Keratinocyte (primary cell): ENCODE measurements at regions not wholly inside any gene's neighbourhood (a gene's known extent, or its start where the extent isn't known, plus 50 kb on each side); places are given as distances from the start of the nearest gene placed in this dataset.

ENCODE experiments used
- DNase-seq: peaks from one replicate; pipeline ENCODE4 v3.0.0-alpha.2; 2011; ENCODE audit warnings: low read depth, missing footprints, low spot score
- FAIRE-seq: peaks from 2 replicates; lab custom pipeline; 2011; peaks lifted over from hg19 to GRCh38; lab: Jason Lieb, UNC
- H2AFZ ChIP-seq: 2 replicates; pipeline ENCODE4 v1.6.0; 2012; ENCODE audit warnings: low read length, control low read depth, inconsistent platforms; ENCODE audit not compliant: control insufficient read depth
- H3K27ac ChIP-seq: 2 replicates; pipeline ENCODE4 v1.5.1; 2011; ENCODE audit warnings: low read length; ENCODE audit not compliant: control insufficient read depth, insufficient read depth
- H3K27me3 ChIP-seq: 3 replicates; pipeline ENCODE4 v1.6.0; 2011; ENCODE audit warnings: low read length; ENCODE audit not compliant: control insufficient read depth, insufficient read depth; ENCODE audit errors: extremely low read depth
- H3K36me3 ChIP-seq, 2 experiments: 2 replicates in 1 of 2; 3 replicates in 1 of 2; pipeline ENCODE4 v1.5.1; 2011; ENCODE audit warnings: low read length in 2 of 2, mild to moderate bottlenecking in 1 of 2; ENCODE audit not compliant: control insufficient read depth in 2 of 2, insufficient read depth in 2 of 2; ENCODE audit errors: extremely low read depth in 1 of 2
- H3K4me1 ChIP-seq: 3 replicates; pipeline ENCODE4 v1.5.1; 2011; ENCODE audit warnings: low read length; ENCODE audit not compliant: control insufficient read depth, insufficient read depth; ENCODE audit errors: extremely low read depth
- H3K4me2 ChIP-seq: 3 replicates; pipeline ENCODE4 v1.6.0; 2011; ENCODE audit warnings: low read depth, low read length; ENCODE audit not compliant: control insufficient read depth, insufficient read depth; ENCODE audit errors: extremely low read depth
- H3K4me3 ChIP-seq, 3 experiments: fragments of 200-600 bp in 1 of 3; sonication (generic) in 1 of 3; 2 replicates in 2 of 3; 3 replicates in 1 of 3; pipeline ENCODE4 v1.5.1; 2011 to 2016; ENCODE audit warnings: low read length in 3 of 3, mild to moderate bottlenecking in 3 of 3, control low read depth in 2 of 3, inconsistent platforms in 1 of 3, low read depth in 1 of 3, mixed read lengths in 1 of 3, mixed run types in 1 of 3, moderate library complexity in 1 of 3; ENCODE audit not compliant: control insufficient read depth in 2 of 3, insufficient read depth in 2 of 3; ENCODE audit errors: extremely low read depth in 1 of 3
- H3K79me2 ChIP-seq: 2 replicates; pipeline ENCODE4 v1.6.0; 2012; ENCODE audit warnings: low read length; ENCODE audit not compliant: control insufficient read depth, insufficient read depth
- H3K9ac ChIP-seq: 3 replicates; pipeline ENCODE4 v1.6.0; 2011; ENCODE audit warnings: low read length; ENCODE audit not compliant: control insufficient read depth, insufficient read depth; ENCODE audit errors: extremely low read depth
- H3K9me1 ChIP-seq: 3 replicates; pipeline ENCODE4 v1.6.0; 2011; ENCODE audit warnings: low read length; ENCODE audit not compliant: control insufficient read depth, insufficient read depth; ENCODE audit errors: extremely low read depth
- H3K9me3 ChIP-seq: 2 replicates; pipeline ENCODE4 v1.5.1; 2012; ENCODE audit warnings: low read depth, low read length; ENCODE audit not compliant: control insufficient read depth
- H4K20me1 ChIP-seq: 3 replicates; pipeline ENCODE4 v1.6.0; 2011; ENCODE audit warnings: low read length; ENCODE audit not compliant: control insufficient read depth, insufficient read depth; ENCODE audit errors: extremely low read depth
- CTCF ChIP-seq, 3 experiments: IDR thresholded peaks in 1 of 3; conservative IDR thresholded peaks in 1 of 3; optimal IDR thresholded peaks in 1 of 3; 2 replicates in 2 of 3; 3 replicates in 1 of 3; pipeline versions ENCODE3 to v1.5.1; 2011; ENCODE audit warnings: low read length in 3 of 3, mild to moderate bottlenecking in 3 of 3, moderate library complexity in 2 of 3, control low read depth in 1 of 3, inconsistent platforms in 1 of 3; ENCODE audit not compliant: insufficient read depth in 2 of 3; ENCODE audit errors: extremely low read depth in 1 of 3
- EZH2 ChIP-seq: IDR thresholded peaks from one replicate; pipeline ENCODE4 v1.6.1; 2012; ENCODE audit warnings: inconsistent platforms, mild to moderate bottlenecking, low read length, moderate library complexity
- dilution Hi-C: fragments of 300-500 bp; cut with MboI; formaldehyde crosslinking; loops from one replicate; pipeline ENCODE4 v1.7.0; 2020; ENCODE audit warnings: low sequenced_read_pairs; ENCODE audit not compliant: extremely low pct_ligation_motif_present

- Histone ChIP-seq H3K4me1 (no peaks in the 10 kb centered on the region), H2AFZ (no peak overlapping the region), H3K9me3 (no peaks in the 10 kb centered on the region), H3K9ac (no peak overlapping the region), H4K20me1 (no peaks in the 10 kb centered on the region), H3K36me3 (no peaks in the 10 kb centered on the region), H3K27me3 (no peaks in the 10 kb centered on the region), H3K9me1 (no peaks in the 10 kb centered on the region), H3K4me2 (no peak overlapping the region), H3K79me2 (no peaks in the 10 kb centered on the region), H3K27ac (no peak overlapping the region), H3K4me3 (no peak overlapping the region)
- no peak for DNase-seq
- FAIRE-seq: no peak
- TF ChIP-seq EZH2 (no peak), CTCF (optimal IDR thresholded peaks at IDR 0.05 in 1 of 3, IDR thresholded peaks at IDR 0.05 in 1 of 3, conservative IDR thresholded peaks at IDR 0.05 in 1 of 3; ENCODE audit: extremely low read depth in 1 of 3, insufficient read depth in 2 of 3, low read length in 3 of 3) (no peak)
- dilution Hi-C loops: no loop called here
These were observed 515.7 kb upstream of the RORB start for GRCh38 chr9:73981405-73981804.

GRCh38 chr9:73995836-73996235, 501.3 kb upstream of the RORB start:
- Histone ChIP-seq H3K4me1 (no peaks in the 10 kb centered on the region), H3K9me3 (no peaks in the 10 kb centered on the region), H3K9ac (no peak overlapping the region), H3K27ac (no peak overlapping the region), H4K20me1 (no peaks in the 10 kb centered on the region), H2AFZ (no peak overlapping the region), H3K4me2 (no peak overlapping the region), H3K9me1 (no peaks in the 10 kb centered on the region), H3K27me3 (no peaks in the 10 kb centered on the region), H3K4me3 (no peak overlapping the region), H3K36me3 (no peaks in the 10 kb centered on the region), H3K79me2 (no peaks in the 10 kb centered on the region)
- dilution Hi-C loops: no loop called here
- FAIRE-seq: no peak
- DNase-seq: no peak
- TF ChIP-seq CTCF (optimal IDR thresholded peaks at IDR 0.05 in 1 of 3, IDR thresholded peaks at IDR 0.05 in 1 of 3, conservative IDR thresholded peaks at IDR 0.05 in 1 of 3; ENCODE audit: extremely low read depth in 1 of 3, insufficient read depth in 2 of 3, low read length in 3 of 3) (no peak), EZH2 (no peak)
